Type B pancreatic cell (in vitro differentiated cells): ENCODE measurements at regions not wholly inside any gene's neighbourhood (a gene's known extent, or its start where the extent isn't known, plus 50 kb on each side); places are given as distances from the start of the nearest gene placed in this dataset.
"Not testable (repeated sequence)": the region's sequence is repeated elsewhere in the genome, so short reads cannot be mapped to it uniquely, and the experiment has no call there.

Experiments used
- DNase-seq: peaks from one replicate; pipeline ENCODE4 v3.0.0; 2021; ENCODE audit warnings: mixed read lengths; ENCODE audit not compliant: unreplicated experiment; ENCODE audit errors: extremely low spot score
- H3K27ac Mint-ChIP-seq: 2 replicates; pipeline ENCODE4 v1.8.0; 2021; ENCODE audit warnings: mild to moderate bottlenecking, mixed read lengths
- H3K27me3 Mint-ChIP-seq: 2 replicates; pipeline ENCODE4 v1.8.0; 2021; ENCODE audit warnings: mixed read lengths
- H3K36me3 Mint-ChIP-seq: 2 replicates; pipeline ENCODE4 v1.8.0; 2021; ENCODE audit warnings: mixed read lengths
- H3K4me1 Mint-ChIP-seq: one replicate; pipeline ENCODE4 v1.8.0; 2021; ENCODE audit warnings: mixed read lengths; ENCODE audit not compliant: unreplicated experiment
- H3K4me3 Mint-ChIP-seq: 2 replicates; pipeline ENCODE4 v1.8.0; 2021; ENCODE audit warnings: mild to moderate bottlenecking, mixed read lengths
- H3K9me3 Mint-ChIP-seq: 2 replicates; pipeline ENCODE4 v1.8.0; 2021; ENCODE audit warnings: mixed read lengths
- CTCF ChIP-seq: fragments of 200-600 bp; sonication (generic); conservative IDR thresholded peaks from 2 replicates; pipeline ENCODE4 v1.5.0; 2021; ENCODE audit warnings: antibody characterized with exemption, mild to moderate bottlenecking

GRCh38 chr17:54455251-54455868 lies 445.3 kb upstream of the TOM1L1 start:
- peaks cover 5% of the 10 kb centered on the region for H3K9me3 Mint-ChIP-seq
- H3K4me1 Mint-ChIP-seq = no peaks in the 10 kb centered on the region
- no peak overlapping the region for H3K27ac Mint-ChIP-seq
- no peak for DNase-seq
- no peaks in the 10 kb centered on the region for H3K27me3 Mint-ChIP-seq
- H3K36me3 Mint-ChIP-seq = no peaks in the 10 kb centered on the region
- TF ChIP-seq CTCF = no peak
- no peak overlapping the region for H3K4me3 Mint-ChIP-seq

GRCh38 chr17:54465443-54465842 lies 435.2 kb upstream of the TOM1L1 start:
- not testable (repeated sequence) for H3K4me3 Mint-ChIP-seq, H3K27me3 Mint-ChIP-seq, H3K27ac Mint-ChIP-seq, H3K4me1 Mint-ChIP-seq, H3K9me3 Mint-ChIP-seq, DNase-seq, H3K36me3 Mint-ChIP-seq

GRCh38 chr17:54466875-54467274 lies 433.8 kb upstream of the TOM1L1 start:
- TF ChIP-seq CTCF = no peak

GRCh38 chr17:54482843-54483242 lies 417.8 kb upstream of the TOM1L1 start:
- no peak for TF ChIP-seq CTCF

More at GRCh38 chr17:54466875-54467274, 433.8 kb upstream of the TOM1L1 start:
- H3K4me1 Mint-ChIP-seq = no peaks in the 10 kb centered on the region
- H3K27ac Mint-ChIP-seq = no peak overlapping the region
- H3K36me3 Mint-ChIP-seq = no peaks in the 10 kb centered on the region
- no peak overlapping the region for H3K4me3 Mint-ChIP-seq
- no peaks in the 10 kb centered on the region for H3K27me3 Mint-ChIP-seq
- DNase-seq = no peak
- peaks cover 1% of the 10 kb centered on the region for H3K9me3 Mint-ChIP-seq

GRCh38 chr17:54493691-54494090 lies 407.0 kb upstream of the TOM1L1 start:
- H3K9me3 Mint-ChIP-seq = no peaks in the 10 kb centered on the region
- H3K4me1 Mint-ChIP-seq = peaks cover 4% of the 10 kb centered on the region
- no peaks in the 10 kb centered on the region for H3K36me3 Mint-ChIP-seq
- H3K27ac Mint-ChIP-seq = no peak overlapping the region
- no peak for TF ChIP-seq CTCF
- H3K27me3 Mint-ChIP-seq = no peaks in the 10 kb centered on the region
- no peak overlapping the region for H3K4me3 Mint-ChIP-seq
- no peak for DNase-seq

More at GRCh38 chr17:54482843-54483242, 417.8 kb upstream of the TOM1L1 start:
- Mint-ChIP-seq H3K36me3 (no peaks in the 10 kb centered on the region), H3K9me3 (no peaks in the 10 kb centered on the region), H3K4me3 (no peak overlapping the region), H3K27ac (no peak overlapping the region), H3K4me1 (no peaks in the 10 kb centered on the region), H3K27me3 (peaks cover 2% of the 10 kb centered on the region)
- DNase-seq = no peak

GRCh38 chr17:54494721-54495715 lies 405.6 kb upstream of the TOM1L1 start:
- no peaks in the 10 kb centered on the region for H3K27me3 Mint-ChIP-seq
- H3K36me3 Mint-ChIP-seq = no peaks in the 10 kb centered on the region
- no peak for DNase-seq
- H3K4me1 Mint-ChIP-seq = peaks cover 4% of the 10 kb centered on the region
- H3K9me3 Mint-ChIP-seq = no peaks in the 10 kb centered on the region
- no peak overlapping the region for H3K4me3 Mint-ChIP-seq
- TF ChIP-seq CTCF = no peak
- no peak overlapping the region for H3K27ac Mint-ChIP-seq
